ENCODE measurements at regions not wholly inside any gene's neighbourhood (a gene's known extent, or its start where the extent isn't known, plus 50 kb on each side); places are given as distances from the start of the nearest gene placed in this dataset.
"Not testable (repeated sequence)": the region's sequence is repeated elsewhere in the genome, so short reads cannot be mapped to it uniquely, and the experiment has no call there.

GRCh38 chr2:150204451-150204850 lies 283.0 kb downstream of the RND3 start:
- Mint-ChIP-seq H3K4me1 (ENCODE audit: low read depth) (peaks cover 23% of the 10 kb centered on the region), H3K27me3 (peaks cover 4% of the 10 kb centered on the region), H3K27ac (no peak overlapping the region), H3K9me3 (ENCODE audit: low read depth) (no peaks in the 10 kb centered on the region), H3K36me3 (ENCODE audit: insufficient read depth) (no peaks in the 10 kb centered on the region), H3K4me3 (ENCODE audit: low read depth) (no peak overlapping the region)
- no peak for TF ChIP-seq CTCF (IDR thresholded peaks at IDR 0.05; ENCODE audit: unreplicated experiment)
- DNase-seq (ENCODE audit: low spot score, unreplicated experiment): no peak

- H3K4me1 Mint-ChIP-seq (ENCODE audit: low read depth); H3K4me3 Mint-ChIP-seq (ENCODE audit: low read depth); DNase-seq (ENCODE audit: low spot score, unreplicated experiment); H3K27ac Mint-ChIP-seq; H3K36me3 Mint-ChIP-seq (ENCODE audit: insufficient read depth); H3K27me3 Mint-ChIP-seq: not testable (repeated sequence)
- peaks cover 16% of the 10 kb centered on the region for H3K9me3 Mint-ChIP-seq (ENCODE audit: low read depth)
Measured at GRCh38 chr2:150194816-150195215, 292.7 kb downstream of the RND3 start.

GRCh38 chr2:150192701-150193100 lies 294.8 kb downstream of the RND3 start:
- DNase-seq (ENCODE audit: low spot score, unreplicated experiment): no peak
- Mint-ChIP-seq H3K9me3 (ENCODE audit: low read depth) (peaks cover 18% of the 10 kb centered on the region), H3K4me3 (ENCODE audit: low read depth) (no peak overlapping the region), H3K27ac (no peak overlapping the region), H3K27me3 (no peaks in the 10 kb centered on the region), H3K4me1 (ENCODE audit: low read depth) (no peaks in the 10 kb centered on the region), H3K36me3 (ENCODE audit: insufficient read depth) (no peaks in the 10 kb centered on the region)
- no peak for TF ChIP-seq CTCF (IDR thresholded peaks at IDR 0.05; ENCODE audit: unreplicated experiment)

- TF ChIP-seq CTCF (IDR thresholded peaks at IDR 0.05; ENCODE audit: unreplicated experiment): no peak
- Mint-ChIP-seq H3K9me3 (ENCODE audit: low read depth) (peaks cover 10% of the 10 kb centered on the region), H3K27me3 (no peaks in the 10 kb centered on the region), H3K4me3 (ENCODE audit: low read depth) (no peak overlapping the region), H3K27ac (no peak overlapping the region), H3K4me1 (ENCODE audit: low read depth) (no peaks in the 10 kb centered on the region), H3K36me3 (ENCODE audit: insufficient read depth) (no peaks in the 10 kb centered on the region)
- DNase-seq (ENCODE audit: low spot score, unreplicated experiment): no peak
Measured at GRCh38 chr2:150191349-150191748, 296.1 kb downstream of the RND3 start.

GRCh38 chr2:150190546-150190945 lies 296.9 kb downstream of the RND3 start:
- H3K4me1 Mint-ChIP-seq (ENCODE audit: low read depth): no peaks in the 10 kb centered on the region
- H3K27me3 Mint-ChIP-seq: no peaks in the 10 kb centered on the region
- no peak for DNase-seq (ENCODE audit: low spot score, unreplicated experiment)
- H3K27ac Mint-ChIP-seq: no peak overlapping the region
- peaks cover 6% of the 10 kb centered on the region for H3K9me3 Mint-ChIP-seq (ENCODE audit: low read depth)
- no peak overlapping the region for H3K4me3 Mint-ChIP-seq (ENCODE audit: low read depth)
- H3K36me3 Mint-ChIP-seq (ENCODE audit: insufficient read depth): no peaks in the 10 kb centered on the region
- no peak for TF ChIP-seq CTCF (IDR thresholded peaks at IDR 0.05; ENCODE audit: unreplicated experiment)

GRCh38 chr2:150188800-150189199 lies 298.7 kb downstream of the RND3 start:
- no peaks in the 10 kb centered on the region for H3K36me3 Mint-ChIP-seq (ENCODE audit: insufficient read depth)
- H3K27me3 Mint-ChIP-seq: no peaks in the 10 kb centered on the region
- no peak for TF ChIP-seq CTCF (IDR thresholded peaks at IDR 0.05; ENCODE audit: unreplicated experiment)
- H3K4me1 Mint-ChIP-seq (ENCODE audit: low read depth): peaks cover 1% of the 10 kb centered on the region
- no peak overlapping the region for H3K4me3 Mint-ChIP-seq (ENCODE audit: low read depth)
- peaks cover 6% of the 10 kb centered on the region for H3K9me3 Mint-ChIP-seq (ENCODE audit: low read depth)
- no peak overlapping the region for H3K27ac Mint-ChIP-seq
- DNase-seq (ENCODE audit: low spot score, unreplicated experiment): no peak
